Mesendoderm (in vitro differentiated cells): ENCODE measurements at regions not wholly inside any gene's neighbourhood (a gene's known extent, or its start where the extent isn't known, plus 50 kb on each side); places are given as distances from the start of the nearest gene placed in this dataset.

Experiments
- DNase-seq: peaks from one replicate; pipeline ENCODE4 v3.0.0; 2013
- H2AK5ac ChIP-seq: 2 replicates; pipeline ENCODE4 v1.6.1; 2013; ENCODE audit warnings: low read length, inconsistent platforms
- H2BK120ac ChIP-seq: 2 replicates; pipeline ENCODE4 v1.6.1; 2013; ENCODE audit warnings: low read depth, mild to moderate bottlenecking, low read length, moderate library complexity, mixed read lengths
- H2BK15ac ChIP-seq: replicated peaks from 2 replicates; pipeline ENCODE4 v1.6.1; 2013; ENCODE audit warnings: low read depth, mild to moderate bottlenecking, moderate library complexity
- H2BK5ac ChIP-seq: 2 replicates; pipeline ENCODE4 v1.6.1; 2013; ENCODE audit warnings: low read length, inconsistent platforms
- H3K18ac ChIP-seq: 2 replicates; pipeline ENCODE4 v1.6.1; 2013; ENCODE audit warnings: mild to moderate bottlenecking, low read length, mixed read lengths
- H3K23ac ChIP-seq: one replicate; pipeline ENCODE4 v1.6.1; 2013; ENCODE audit warnings: low read length
- H3K27ac ChIP-seq: 2 replicates; pipeline ENCODE4 v1.5.1; 2013; ENCODE audit warnings: low read depth, mild to moderate bottlenecking, inconsistent platforms, low read length, moderate library complexity
- H3K27me3 ChIP-seq: 2 replicates; pipeline ENCODE4 v1.6.1; 2013; ENCODE audit warnings: low read length, control low read depth, mild to moderate bottlenecking, inconsistent platforms; ENCODE audit not compliant: insufficient read depth, poor library complexity
- H3K36me3 ChIP-seq: 2 replicates; pipeline ENCODE4 v1.6.1; 2013; ENCODE audit warnings: low read length, inconsistent platforms; ENCODE audit not compliant: control insufficient read depth, insufficient read depth
- H3K4ac ChIP-seq: one replicate; pipeline ENCODE4 v1.6.1; 2013; ENCODE audit warnings: low read depth, mild to moderate bottlenecking, low read length, moderate library complexity
- H3K4me1 ChIP-seq: 2 replicates; pipeline ENCODE4 v1.6.1; 2013; ENCODE audit warnings: low read depth, low read length, inconsistent platforms; ENCODE audit not compliant: control insufficient read depth
- H3K4me2 ChIP-seq: 2 replicates; pipeline ENCODE4 v1.6.1; 2013; ENCODE audit warnings: low read length
- H3K4me3 ChIP-seq: 2 replicates; pipeline ENCODE4 v1.5.1; 2013; ENCODE audit warnings: mild to moderate bottlenecking, low read length
- H3K56ac ChIP-seq: one replicate; pipeline ENCODE4 v1.6.1; 2013; ENCODE audit warnings: low read length
- H3K79me1 ChIP-seq: 2 replicates; pipeline ENCODE4 v1.6.1; 2013; ENCODE audit warnings: low read length, inconsistent platforms
- H3K79me2 ChIP-seq: 2 replicates; pipeline ENCODE4 v1.6.1; 2013; ENCODE audit warnings: mild to moderate bottlenecking, low read length; ENCODE audit not compliant: control insufficient read depth, insufficient read depth
- H3K9ac ChIP-seq: 2 replicates; pipeline ENCODE4 v1.6.1; 2013; ENCODE audit warnings: low read length, inconsistent platforms
- H4K5ac ChIP-seq: one replicate; pipeline ENCODE4 v1.6.1; 2013; ENCODE audit warnings: low read length
- H4K8ac ChIP-seq: one replicate; pipeline ENCODE4 v1.6.1; 2013; ENCODE audit warnings: low read depth, mild to moderate bottlenecking, control low read depth, low read length, moderate library complexity
- WGBS: extraction: QIAGEN DNeasy Blood & Tissue Kit; methylation state at CpG from one replicate; pipeline ENCODE4 v1.1.7; 2013; ENCODE audit warnings: low lambda C conversion rate, missing lambda C conversion rate; ENCODE audit not compliant: insufficient coverage; ENCODE audit errors: extremely low coverage; 5-methylcytosine and 5-hydroxymethylcytosine counted together

- no peak overlapping the region for H3K18ac ChIP-seq
- H3K56ac ChIP-seq = no peak overlapping the region
- H4K8ac ChIP-seq = no peak overlapping the region
- no peak overlapping the region for H4K5ac ChIP-seq
- H3K27ac ChIP-seq = no peak overlapping the region
- H3K79me2 ChIP-seq = no peaks in the 10 kb centered on the region
- H3K27me3 ChIP-seq = no peaks in the 10 kb centered on the region
- H2AK5ac ChIP-seq = no peak overlapping the region
- H3K4me2 ChIP-seq = no peak overlapping the region
- no peak overlapping the region for H2BK15ac ChIP-seq
- H3K4me3 ChIP-seq = no peak overlapping the region
- H2BK5ac ChIP-seq = no peak overlapping the region
- no peak overlapping the region for H2BK120ac ChIP-seq
- no peak overlapping the region for H3K9ac ChIP-seq
- no peak overlapping the region for H3K4ac ChIP-seq
- no peak overlapping the region for H3K23ac ChIP-seq
- no peaks in the 10 kb centered on the region for H3K36me3 ChIP-seq
- no peak for DNase-seq
- H3K79me1 ChIP-seq = no peaks in the 10 kb centered on the region
- WGBS = no CpG with 5 or more reads among the region's 1 CpG
- H3K4me1 ChIP-seq = no peaks in the 10 kb centered on the region
Measured at GRCh38 chr2:205937211-205937610, 148.8 kb downstream of the INO80D start.

GRCh38 chr2:205936446-205936845 is 149.5 kb downstream of the INO80D start:
- no peak overlapping the region for H2AK5ac ChIP-seq
- no peak overlapping the region for H2BK5ac ChIP-seq
- H3K18ac ChIP-seq = no peak overlapping the region
- no peak overlapping the region for H3K27ac ChIP-seq
- H3K79me2 ChIP-seq = no peaks in the 10 kb centered on the region
- no peak overlapping the region for H3K4me3 ChIP-seq
- H3K27me3 ChIP-seq = no peaks in the 10 kb centered on the region
- H3K9ac ChIP-seq = no peak overlapping the region
- H3K79me1 ChIP-seq = no peaks in the 10 kb centered on the region
- no peak overlapping the region for H2BK120ac ChIP-seq
- H3K4me1 ChIP-seq = no peaks in the 10 kb centered on the region
- no peak overlapping the region for H3K4ac ChIP-seq
- H2BK15ac ChIP-seq = no peak overlapping the region
- no CpG with 5 or more reads among the region's 10 CpGs for WGBS
- H3K56ac ChIP-seq = peak overlapping the region; percentile 25
- H3K4me2 ChIP-seq = no peak overlapping the region
- no peak overlapping the region for H4K5ac ChIP-seq
- no peak overlapping the region for H4K8ac ChIP-seq
- no peak for DNase-seq
- H3K23ac ChIP-seq = no peak overlapping the region
- H3K36me3 ChIP-seq = no peaks in the 10 kb centered on the region

GRCh38 chr2:205934443-205934842 is 151.5 kb downstream of the INO80D start:
- Histone ChIP-seq H2AK5ac (no peak overlapping the region), H2BK5ac (no peak overlapping the region), H4K8ac (no peak overlapping the region), H3K27ac (no peak overlapping the region), H3K4me2 (no peak overlapping the region), H3K36me3 (no peaks in the 10 kb centered on the region), H3K4me3 (no peak overlapping the region), H3K56ac (peak overlapping the region; percentile 38), H3K18ac (no peak overlapping the region), H2BK15ac (no peak overlapping the region), H3K23ac (no peak overlapping the region), H3K4me1 (peaks cover 3% of the 10 kb centered on the region), H3K79me2 (no peaks in the 10 kb centered on the region), H3K79me1 (no peaks in the 10 kb centered on the region), H4K5ac (no peak overlapping the region), H3K9ac (no peak overlapping the region), H3K27me3 (no peaks in the 10 kb centered on the region), H3K4ac (no peak overlapping the region), H2BK120ac (no peak overlapping the region)
- no CpG with 5 or more reads among the region's 1 CpG for WGBS
- peak; percentile 69 for DNase-seq

- Histone ChIP-seq H3K9ac (no peak overlapping the region), H4K8ac (no peak overlapping the region), H3K4ac (no peak overlapping the region), H3K27me3 (no peaks in the 10 kb centered on the region), H3K4me3 (no peak overlapping the region), H2AK5ac (no peak overlapping the region), H3K4me2 (no peak overlapping the region), H3K79me2 (no peaks in the 10 kb centered on the region), H2BK120ac (no peak overlapping the region), H3K23ac (no peak overlapping the region), H3K79me1 (no peaks in the 10 kb centered on the region), H4K5ac (no peak overlapping the region), H3K56ac (no peak overlapping the region), H2BK15ac (no peak overlapping the region), H2BK5ac (no peak overlapping the region), H3K4me1 (peaks cover 3% of the 10 kb centered on the region), H3K18ac (no peak overlapping the region), H3K27ac (no peak overlapping the region), H3K36me3 (no peaks in the 10 kb centered on the region)
- WGBS = no CpG with 5 or more reads among the region's 2 CpGs
- no peak for DNase-seq
Measured at GRCh38 chr2:205932861-205933260, 153.1 kb downstream of the INO80D start.

- Histone ChIP-seq H4K5ac (no peak overlapping the region), H3K27me3 (no peaks in the 10 kb centered on the region), H3K9ac (no peak overlapping the region), H3K79me2 (no peaks in the 10 kb centered on the region), H2BK5ac (no peak overlapping the region), H3K4me3 (no peak overlapping the region), H3K4ac (no peak overlapping the region), H3K4me2 (no peak overlapping the region), H3K56ac (no peak overlapping the region), H4K8ac (no peak overlapping the region), H3K79me1 (no peaks in the 10 kb centered on the region), H2BK15ac (peak overlapping the region; percentile 61), H3K18ac (no peak overlapping the region), H2BK120ac (no peak overlapping the region), H3K23ac (no peak overlapping the region), H3K36me3 (no peaks in the 10 kb centered on the region), H3K27ac (no peak overlapping the region), H2AK5ac (no peak overlapping the region), H3K4me1 (peaks cover 3% of the 10 kb centered on the region)
- peak; percentile 29 for DNase-seq
- no CpG with 5 or more reads among the region's 3 CpGs for WGBS
Measured at GRCh38 chr2:205931388-205931787, 154.6 kb downstream of the INO80D start.

GRCh38 chr2:205930209-205930608 is 155.8 kb downstream of the INO80D start:
- H4K8ac ChIP-seq = no peak overlapping the region
- H3K4me1 ChIP-seq = peaks cover 3% of the 10 kb centered on the region
- H3K23ac ChIP-seq = no peak overlapping the region
- no CpG with 5 or more reads among the region's 4 CpGs for WGBS
- no peak overlapping the region for H4K5ac ChIP-seq
- H3K36me3 ChIP-seq = no peaks in the 10 kb centered on the region
- H3K27me3 ChIP-seq = no peaks in the 10 kb centered on the region
- no peak overlapping the region for H3K4ac ChIP-seq
- no peak overlapping the region for H2AK5ac ChIP-seq
- peak; percentile 68 for DNase-seq
- H3K9ac ChIP-seq = no peak overlapping the region
- no peaks in the 10 kb centered on the region for H3K79me1 ChIP-seq
- no peak overlapping the region for H3K4me2 ChIP-seq
- no peak overlapping the region for H3K27ac ChIP-seq
- no peak overlapping the region for H3K56ac ChIP-seq
- H2BK5ac ChIP-seq = no peak overlapping the region
- H2BK120ac ChIP-seq = no peak overlapping the region
- no peak overlapping the region for H3K4me3 ChIP-seq
- H3K79me2 ChIP-seq = no peaks in the 10 kb centered on the region
- H2BK15ac ChIP-seq = no peak overlapping the region
- H3K18ac ChIP-seq = no peak overlapping the region
